HEK293T (cell line): ENCODE measurements at regions not wholly inside any gene's neighbourhood (a gene's known extent, or its start where the extent isn't known, plus 50 kb on each side); places are given as distances from the start of the nearest gene placed in this dataset.

Experiments used
- BHLHE40 ChIP-seq: fragments of 450-650 bp; IDR thresholded peaks from 2 replicates; pipeline ENCODE4 v1.6.1; 2016; ENCODE audit warnings: mild to moderate bottlenecking, moderate library complexity, borderline replicate concordance
- FOXA1 ChIP-seq: fragments of 450-650 bp; IDR thresholded peaks from 2 replicates; pipeline ENCODE4 v1.6.1; 2016; ENCODE audit warnings: mild to moderate bottlenecking
- FOXK2 ChIP-seq: fragments of 450-650 bp; IDR thresholded peaks from 2 replicates; pipeline ENCODE4 v1.6.1; 2016; ENCODE audit warnings: mild to moderate bottlenecking
- HDGF ChIP-seq: fragments of 450-650 bp; IDR thresholded peaks from 2 replicates; pipeline ENCODE4 v1.6.1; 2017; ENCODE audit warnings: antibody characterized with exemption, borderline replicate concordance
- NFRKB ChIP-seq: fragments of 450-650 bp; IDR thresholded peaks from 2 replicates; pipeline ENCODE4 v1.6.1; 2016; ENCODE audit warnings: mild to moderate bottlenecking, moderate library complexity
- PKNOX1 ChIP-seq: fragments of 450-650 bp; IDR thresholded peaks from 2 replicates; pipeline ENCODE4 v1.6.1; 2016
- SP1 ChIP-seq: fragments of 450-650 bp; IDR thresholded peaks from 2 replicates; pipeline ENCODE4 v1.6.1; 2017

- no peak for TF ChIP-seq SP1
- TF ChIP-seq BHLHE40, result no peak
- no peak for TF ChIP-seq FOXA1
- TF ChIP-seq FOXK2, result no peak
- no peak for TF ChIP-seq HDGF
- TF ChIP-seq PKNOX1, result no peak
- TF ChIP-seq NFRKB, result no peak
These were observed 154.1 kb downstream of the CARTPT start for GRCh38 chr5:71873191-71873591.
